Endothelial cell of umbilical vein (primary cell): ENCODE measurements at regions not wholly inside any gene's neighbourhood (a gene's known extent, or its start where the extent isn't known, plus 50 kb on each side); places are given as distances from the start of the nearest gene placed in this dataset.

Source experiments
- BruUV-seq: library from RNA; stranded (reverse); fragments of 400-500 nt; replicated peaks from 2 replicates; lab custom pipeline; 2021; lab: Mats Ljungman, UMichigan
- CTCF ChIA-PET: fragments of 300-600, 350-600 bp; sonication (Branson Sonifier 250); formaldehyde crosslinking; loops from one replicate; lab custom pipeline; 2021; ENCODE audit warnings: antibody characterized with exemption, inconsistent platforms; lab: Charles Lee
- POLR2A ChIA-PET: fragments of 300-600, 350-600 bp; sonication (Branson Sonifier 250); formaldehyde crosslinking; loops from one replicate; lab custom pipeline; 2021; ENCODE audit warnings: antibody characterized with exemption, inconsistent platforms; lab: Charles Lee
- DNase-seq: peaks from one replicate; pipeline ENCODE4 v3.0.0-alpha.2; 2011; ENCODE audit warnings: low read depth, low spot score
- FAIRE-seq: peaks from 2 replicates; lab custom pipeline; 2011; peaks lifted over from hg19 to GRCh38; lab: Jason Lieb, UNC
- H2AFZ ChIP-seq: 2 replicates; pipeline ENCODE4 v1.6.0; 2012; ENCODE audit warnings: low read depth, low read length, control low read depth, inconsistent platforms
- H3K27ac ChIP-seq: 2 replicates; pipeline ENCODE4 v1.5.1; 2011; ENCODE audit warnings: low read depth, mild to moderate bottlenecking, control low read depth, low read length, moderate library complexity; ENCODE audit not compliant: insufficient read depth
- H3K27me3 ChIP-seq, 2 experiments: 2 replicates each; pipeline versions ENCODE4 v1.6.0 to v1.6.1; 2011; ENCODE audit warnings: low read length in 2 of 2, mixed read lengths in 1 of 2; ENCODE audit not compliant: control insufficient read depth in 2 of 2, insufficient read depth in 2 of 2
- H3K36me3 ChIP-seq, 2 experiments: 2 replicates in 1 of 2; 3 replicates in 1 of 2; pipeline ENCODE4 v1.5.1; 2011; ENCODE audit warnings: low read length in 2 of 2, mild to moderate bottlenecking in 1 of 2, moderate library complexity in 1 of 2; ENCODE audit not compliant: control insufficient read depth in 2 of 2, insufficient read depth in 2 of 2; ENCODE audit errors: extremely low read depth in 1 of 2
- H3K4me1 ChIP-seq: 3 replicates; pipeline ENCODE4 v1.5.1; 2011; ENCODE audit warnings: mild to moderate bottlenecking, low read length; ENCODE audit not compliant: control insufficient read depth, insufficient read depth; ENCODE audit errors: extremely low read depth
- H3K4me2 ChIP-seq: 2 replicates; pipeline ENCODE4 v1.6.1; 2011; ENCODE audit warnings: low read length, control low read depth, mixed read lengths; ENCODE audit not compliant: insufficient read depth
- H3K4me3 ChIP-seq, 3 experiments: fragments of 200-600 bp in 1 of 3; sonication (generic), shearing (Covaris generic) in 1 of 3; replicated peaks in 1 of 3; 2 replicates each; pipeline ENCODE4 v1.5.1; 2011 to 2016; ENCODE audit warnings: control low read depth in 3 of 3, low read length in 3 of 3, mild to moderate bottlenecking in 2 of 3, inconsistent platforms in 1 of 3, low read depth in 1 of 3, moderate library complexity in 1 of 3; ENCODE audit not compliant: insufficient read depth in 1 of 3
- H3K79me2 ChIP-seq: 2 replicates; pipeline ENCODE4 v1.6.0; 2012; ENCODE audit warnings: low read length, inconsistent platforms; ENCODE audit not compliant: control insufficient read depth, insufficient read depth
- H3K9ac ChIP-seq: replicated peaks from 2 replicates; pipeline ENCODE3; 2011; ENCODE audit warnings: low read length, control low read depth; ENCODE audit not compliant: insufficient read depth; ENCODE audit errors: extremely low read depth
- H3K9me1 ChIP-seq: replicated peaks from 3 replicates; pipeline ENCODE4 v1.6.0; 2011; ENCODE audit warnings: mild to moderate bottlenecking, low read length; ENCODE audit not compliant: control insufficient read depth, insufficient read depth; ENCODE audit errors: extremely low read depth
- H3K9me3 ChIP-seq: replicated peaks from 2 replicates; pipeline ENCODE4 v1.5.1; 2012; ENCODE audit warnings: low read length, inconsistent platforms; ENCODE audit not compliant: control insufficient read depth, insufficient read depth
- H4K20me1 ChIP-seq: replicated peaks from 2 replicates; pipeline ENCODE3; 2011; ENCODE audit warnings: mild to moderate bottlenecking, low read length; ENCODE audit not compliant: control insufficient read depth, insufficient read depth; ENCODE audit errors: extremely low read depth
- EZH2 ChIP-seq: IDR thresholded peaks from 2 replicates; pipeline ENCODE4 v1.6.1; 2012; ENCODE audit warnings: borderline replicate concordance, low read depth, mild to moderate bottlenecking, moderate library complexity, low read length, inconsistent platforms; ENCODE audit not compliant: severe bottlenecking
- FOS ChIP-seq: IDR thresholded peaks from 2 replicates; pipeline ENCODE4 v1.6.1; 2011; ENCODE audit warnings: mild to moderate bottlenecking, low read length, moderate library complexity, borderline replicate concordance; ENCODE audit not compliant: insufficient read depth
- GATA2 ChIP-seq: IDR thresholded peaks from 2 replicates; pipeline ENCODE4 v1.7.0; 2011; ENCODE audit warnings: low read depth, mild to moderate bottlenecking, moderate library complexity, mixed read lengths, low read length; ENCODE audit not compliant: insufficient read length, insufficient read depth
- JUN ChIP-seq: IDR thresholded peaks from 2 replicates; pipeline ENCODE4 v1.6.1; 2011; ENCODE audit warnings: borderline replicate concordance, low read depth; ENCODE audit not compliant: insufficient read length, insufficient read depth
- MAX ChIP-seq: IDR thresholded peaks from 2 replicates; pipeline ENCODE4 v1.6.1; 2011; ENCODE audit not compliant: insufficient read depth, insufficient read length
- MYC ChIP-seq: IDR thresholded peaks from one replicate; pipeline ENCODE4 v1.6.1; 2011; ENCODE audit warnings: mild to moderate bottlenecking, low read depth, low read length
- POLR2A ChIP-seq: IDR thresholded peaks from 2 replicates; pipeline ENCODE4 v1.6.1; 2012; ENCODE audit warnings: low read depth, mild to moderate bottlenecking, control low read depth, low read length
- POLR2AphosphoS5 ChIP-seq: IDR thresholded peaks from 2 replicates; pipeline ENCODE4 v1.6.1; 2012; ENCODE audit warnings: low read depth, mild to moderate bottlenecking, control low read depth, low read length, moderate library complexity; ENCODE audit not compliant: insufficient read depth
- dilution Hi-C: fragments of 300-500 bp; cut with MboI; formaldehyde crosslinking; loops from one replicate; pipeline ENCODE4 v1.15.0; 2019; ENCODE audit warnings: low sequenced_read_pairs; ENCODE audit not compliant: extremely low pct_ligation_motif_present
- intact Hi-C: fragments of 100-400 bp; cut with micrococcal nuclease; formaldehyde crosslinking; loops from one replicate; pipeline ENCODE4 v1.10.0; 2022
- TF ChIP-seq, protein P1 (sequence below), 2 donors: IDR thresholded peaks; 1 replicate in 1 of 2; 2 replicates in 1 of 2; pipeline ENCODE4 v1.5.1; 2011; ENCODE audit warnings: low read length in 2 of 2, mild to moderate bottlenecking in 2 of 2, moderate library complexity in 2 of 2, control low read depth in 1 of 2, inconsistent platforms in 1 of 2, low read depth in 1 of 2; ENCODE audit not compliant: insufficient read depth in 1 of 2; ENCODE audit errors: extremely low read depth in 1 of 2

GRCh38 chr13:72342364-72342763 is 385.1 kb downstream of the MZT1 start:
- ChIA-PET POLR2A (no interaction called here), CTCF (no interaction called here)
- H2AFZ ChIP-seq = no peak overlapping the region
- no peak overlapping the region for H3K4me3 ChIP-seq
- no peak overlapping the region for H3K4me2 ChIP-seq
- FAIRE-seq (no peak), DNase-seq (no peak)
- no peaks in the 10 kb centered on the region for H3K9me3 ChIP-seq
- no peak overlapping the region for H3K9ac ChIP-seq
- H3K27me3 ChIP-seq = no peaks in the 10 kb centered on the region
- dilution Hi-C loops = no loop called here
- TF ChIP-seq, protein P1, sequence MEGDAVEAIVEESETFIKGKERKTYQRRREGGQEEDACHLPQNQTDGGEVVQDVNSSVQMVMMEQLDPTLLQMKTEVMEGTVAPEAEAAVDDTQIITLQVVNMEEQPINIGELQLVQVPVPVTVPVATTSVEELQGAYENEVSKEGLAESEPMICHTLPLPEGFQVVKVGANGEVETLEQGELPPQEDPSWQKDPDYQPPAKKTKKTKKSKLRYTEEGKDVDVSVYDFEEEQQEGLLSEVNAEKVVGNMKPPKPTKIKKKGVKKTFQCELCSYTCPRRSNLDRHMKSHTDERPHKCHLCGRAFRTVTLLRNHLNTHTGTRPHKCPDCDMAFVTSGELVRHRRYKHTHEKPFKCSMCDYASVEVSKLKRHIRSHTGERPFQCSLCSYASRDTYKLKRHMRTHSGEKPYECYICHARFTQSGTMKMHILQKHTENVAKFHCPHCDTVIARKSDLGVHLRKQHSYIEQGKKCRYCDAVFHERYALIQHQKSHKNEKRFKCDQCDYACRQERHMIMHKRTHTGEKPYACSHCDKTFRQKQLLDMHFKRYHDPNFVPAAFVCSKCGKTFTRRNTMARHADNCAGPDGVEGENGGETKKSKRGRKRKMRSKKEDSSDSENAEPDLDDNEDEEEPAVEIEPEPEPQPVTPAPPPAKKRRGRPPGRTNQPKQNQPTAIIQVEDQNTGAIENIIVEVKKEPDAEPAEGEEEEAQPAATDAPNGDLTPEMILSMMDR (IDR thresholded peaks at IDR 0.05; ENCODE audit: extremely low read depth in 1 of 2, insufficient read depth in 1 of 2, low read depth in 1 of 2, low read length in 2 of 2) = no peak
- TF ChIP-seq GATA2 (no peak), FOS (no peak), MYC (no peak), POLR2A (no peak), POLR2AphosphoS5 (no peak), JUN (no peak), MAX (no peak), EZH2 (no peak)
- intact Hi-C loops = no loop called here
- no peaks in the 10 kb centered on the region for H4K20me1 ChIP-seq
- H3K27ac ChIP-seq = no peak overlapping the region
- no TSS peak for BruUV-seq
- no peaks in the 10 kb centered on the region for H3K4me1 ChIP-seq
- no peaks in the 10 kb centered on the region for H3K36me3 ChIP-seq
- H3K79me2 ChIP-seq = no peaks in the 10 kb centered on the region
- H3K9me1 ChIP-seq = no peaks in the 10 kb centered on the region
